HUES6 (cell line): ENCODE measurements at regions not wholly inside any gene's neighbourhood (a gene's known extent, or its start where the extent isn't known, plus 50 kb on each side); places are given as distances from the start of the nearest gene placed in this dataset.
"Not testable (repeated sequence)": the region's sequence is repeated elsewhere in the genome, so short reads cannot be mapped to it uniquely, and the experiment has no call there.

Source experiments
- H3K27ac ChIP-seq: 2 replicates; pipeline ENCODE4 v1.7.0; 2013; ENCODE audit warnings: low read depth, mild to moderate bottlenecking, low read length, inconsistent platforms
- H3K27me3 ChIP-seq: 2 replicates; pipeline ENCODE4 v1.6.1; 2013; ENCODE audit warnings: low read length; ENCODE audit not compliant: control insufficient read depth, insufficient read depth
- H3K36me3 ChIP-seq: 2 replicates; pipeline ENCODE4 v1.6.1; 2013; ENCODE audit warnings: low read length; ENCODE audit not compliant: control insufficient read depth, insufficient read depth
- H3K4me1 ChIP-seq: 2 replicates; pipeline ENCODE4 v1.6.1; 2013; ENCODE audit warnings: low read length; ENCODE audit not compliant: control insufficient read depth, insufficient read depth
- H3K4me3 ChIP-seq: 2 replicates; pipeline ENCODE4 v1.5.1; 2013; ENCODE audit warnings: low read depth, low read length
- H3K9ac ChIP-seq: one replicate; pipeline ENCODE4 v1.6.1; 2013; ENCODE audit warnings: mild to moderate bottlenecking, low read length
- H3K9me3 ChIP-seq: 2 replicates; pipeline ENCODE4 v1.6.1; 2013; ENCODE audit warnings: low read depth, low read length; ENCODE audit not compliant: control insufficient read depth, insufficient read depth

DNA sequence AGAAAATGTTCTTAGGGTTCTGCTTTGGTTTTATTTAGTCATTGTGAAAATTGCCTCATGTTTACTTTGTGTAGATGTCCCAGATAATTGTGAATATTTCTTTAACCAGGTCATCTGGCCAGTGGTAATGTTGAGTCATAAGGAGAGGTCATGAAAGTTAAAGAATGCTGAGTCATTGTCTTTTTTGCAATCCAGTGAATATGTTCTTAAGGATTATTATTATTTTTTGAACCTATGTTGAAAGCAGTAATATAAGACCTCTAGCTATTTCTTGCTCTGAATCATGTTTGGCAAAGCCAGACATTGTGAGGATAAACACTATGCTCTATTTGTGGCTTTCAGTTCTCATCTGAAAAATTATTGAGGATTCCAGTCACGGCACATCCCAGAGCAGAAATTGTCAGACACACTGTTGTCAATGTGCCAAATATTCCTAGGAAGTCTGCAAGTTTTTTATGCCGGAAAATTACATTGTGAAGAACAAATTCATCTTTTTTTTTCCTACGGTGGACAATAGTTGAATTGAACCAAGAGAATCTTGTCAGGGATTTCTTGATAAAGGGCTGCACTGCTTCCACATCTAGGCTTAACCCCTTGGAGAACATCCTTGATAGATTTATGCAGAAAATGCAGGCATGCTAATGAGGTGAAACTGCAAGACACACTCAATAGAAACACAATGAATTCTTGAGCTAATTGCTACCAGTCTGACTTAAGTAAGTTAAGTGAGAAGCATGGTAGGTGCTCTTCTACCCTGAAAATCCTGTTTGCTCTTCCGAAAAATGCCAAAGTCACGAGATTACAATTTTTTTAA lies 369.6 kb downstream of the ATP23 start:
- no peaks in the 10 kb centered on the region for H3K27me3 ChIP-seq
- H3K36me3 ChIP-seq, result no peaks in the 10 kb centered on the region
- no peaks in the 10 kb centered on the region for H3K4me1 ChIP-seq
- no peak overlapping the region for H3K9ac ChIP-seq
- no peak overlapping the region for H3K27ac ChIP-seq
- H3K4me3 ChIP-seq, result no peak overlapping the region
- no peaks in the 10 kb centered on the region; the same call in 1 of the 2 replicates for H3K9me3 ChIP-seq

DNA sequence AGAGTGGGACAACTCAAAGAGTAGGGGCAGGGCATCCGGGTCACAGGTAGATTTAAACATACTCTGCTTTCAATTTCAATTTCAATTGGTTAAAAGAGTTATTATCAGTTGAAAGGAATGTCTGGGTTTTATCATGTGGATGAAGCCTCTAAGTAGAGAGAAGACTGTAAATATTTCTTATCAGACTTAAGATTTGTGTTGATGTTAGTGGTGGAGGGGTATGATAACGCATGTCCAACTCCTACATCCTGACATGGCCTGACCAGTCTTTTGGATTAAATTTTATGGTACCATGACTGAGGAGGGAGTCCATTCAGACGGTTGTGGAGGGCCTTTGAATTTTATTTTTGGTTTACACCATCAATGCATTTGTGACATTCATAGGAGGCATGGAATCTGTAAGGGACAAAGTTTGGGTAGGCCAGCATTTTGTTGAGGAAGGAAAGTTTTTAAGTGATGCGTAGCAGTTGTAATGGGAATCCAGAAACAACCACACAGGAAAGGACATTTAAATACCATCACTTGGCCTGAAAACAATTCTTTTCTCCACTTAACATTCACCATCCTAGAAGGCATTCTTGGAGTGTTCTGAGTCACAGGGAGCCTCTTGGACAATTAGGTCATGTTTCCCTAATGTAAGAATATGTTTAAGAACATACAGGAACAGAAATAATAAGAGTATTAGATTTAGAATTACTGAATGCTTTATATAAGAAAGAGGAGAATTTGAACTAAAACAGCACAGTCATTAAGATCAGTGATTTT lies 371.9 kb downstream of the ATP23 start:
- Histone ChIP-seq H3K9me3 (no peaks in the 10 kb centered on the region; the same call in none of the 2 replicates), H3K4me3 (no peak overlapping the region), H3K4me1 (no peaks in the 10 kb centered on the region), H3K27me3 (no peaks in the 10 kb centered on the region), H3K36me3 (no peaks in the 10 kb centered on the region), H3K9ac (no peak overlapping the region), H3K27ac (no peak overlapping the region)

DNA sequence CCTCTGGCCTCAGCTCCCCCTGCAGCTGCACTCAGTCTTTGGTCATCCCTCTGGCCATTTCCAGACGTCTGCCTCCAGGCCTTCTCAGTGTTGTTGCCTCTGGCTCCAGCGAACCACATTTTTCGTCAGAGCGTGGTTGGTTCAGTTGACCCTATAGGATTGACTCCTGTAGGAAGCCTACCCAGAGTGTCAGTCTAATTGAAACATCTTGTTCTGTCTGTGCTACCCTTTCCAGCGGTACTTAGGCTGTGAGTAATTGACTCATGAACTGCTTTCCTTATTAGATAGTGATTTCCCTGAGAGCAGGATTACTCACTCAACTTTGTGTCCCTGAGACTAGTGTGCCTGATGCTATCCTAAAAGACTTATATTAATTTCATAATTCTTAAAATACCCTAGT lies 373.2 kb downstream of the ATP23 start:
- no peaks in the 10 kb centered on the region for H3K36me3 ChIP-seq
- peaks cover 7% of the 10 kb centered on the region for H3K9me3 ChIP-seq
- H3K27me3 ChIP-seq, result no peaks in the 10 kb centered on the region
- no peak overlapping the region for H3K9ac ChIP-seq
- H3K4me3 ChIP-seq, result no peak overlapping the region
- H3K4me1 ChIP-seq, result no peaks in the 10 kb centered on the region
- H3K27ac ChIP-seq, result no peak overlapping the region

DNA sequence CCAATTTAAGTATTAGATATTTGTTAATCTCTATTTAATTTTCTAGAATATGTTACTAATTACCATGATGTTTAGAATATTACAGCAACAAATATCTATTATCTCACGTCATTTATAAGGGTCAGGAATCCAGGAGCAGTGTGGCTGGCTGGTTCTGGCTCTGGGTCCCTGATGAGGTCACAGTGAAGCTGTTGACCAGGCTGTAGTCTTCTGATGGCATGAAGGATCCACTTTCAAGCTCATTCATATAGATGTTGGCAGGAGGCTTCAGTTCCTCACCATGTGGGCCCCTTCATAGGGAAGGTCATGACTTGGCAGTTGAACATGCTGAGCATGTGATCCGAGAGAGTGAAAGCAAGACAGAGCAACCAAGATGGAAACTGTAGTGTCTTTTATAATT lies 375.6 kb downstream of the ATP23 start:
- Histone ChIP-seq H3K9ac (no peak overlapping the region), H3K27me3 (no peaks in the 10 kb centered on the region), H3K4me1 (no peaks in the 10 kb centered on the region), H3K9me3 (peaks cover 9% of the 10 kb centered on the region), H3K36me3 (no peaks in the 10 kb centered on the region), H3K4me3 (no peak overlapping the region), H3K27ac (no peak overlapping the region)

DNA sequence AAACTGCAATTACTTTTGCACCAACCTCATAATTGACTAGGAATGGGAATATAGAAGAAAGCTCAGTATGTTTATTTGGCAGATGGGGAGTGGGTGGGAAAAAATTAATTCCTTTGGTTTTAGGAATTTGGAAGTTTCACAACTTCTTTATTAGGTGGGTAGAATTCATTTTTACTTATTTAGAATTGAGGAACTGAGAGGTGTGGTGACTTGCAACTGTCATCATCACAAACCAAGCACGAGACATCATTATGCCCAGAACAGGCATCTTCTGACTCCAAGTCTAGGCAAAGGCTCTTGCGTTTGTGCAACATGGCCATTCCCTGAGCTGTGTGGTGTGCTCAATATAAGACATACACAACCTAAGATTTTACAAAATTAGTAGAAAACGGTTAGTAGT lies 380.0 kb downstream of the ATP23 start:
- Histone ChIP-seq H3K27ac (no peak overlapping the region), H3K9ac (no peak overlapping the region), H3K4me1 (no peaks in the 10 kb centered on the region), H3K36me3 (no peaks in the 10 kb centered on the region), H3K9me3 (peaks cover 9% of the 10 kb centered on the region), H3K4me3 (no peak overlapping the region), H3K27me3 (no peaks in the 10 kb centered on the region)

DNA sequence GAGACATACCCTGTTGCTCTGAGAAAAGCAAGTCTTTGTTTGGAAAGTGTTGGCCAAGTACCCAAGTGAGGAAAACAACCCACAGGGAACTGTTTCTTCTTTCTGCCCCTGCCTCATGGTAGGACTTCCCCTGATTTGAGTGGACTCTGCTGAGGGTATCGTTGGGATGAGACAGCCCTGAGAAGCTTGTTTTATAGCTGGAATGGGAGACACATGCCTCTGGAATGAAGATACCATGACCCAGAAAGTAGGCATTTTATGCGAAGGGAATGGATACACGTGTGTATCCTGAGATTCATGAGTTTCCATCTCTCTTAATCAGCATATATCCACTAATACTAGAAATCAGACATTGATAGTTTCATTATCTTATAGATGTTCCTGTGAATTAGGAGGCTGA lies 382.3 kb downstream of the ATP23 start:
- H3K4me1 ChIP-seq, result no peaks in the 10 kb centered on the region
- H3K27me3 ChIP-seq, result no peaks in the 10 kb centered on the region
- peaks cover 6% of the 10 kb centered on the region for H3K9me3 ChIP-seq
- no peak overlapping the region for H3K4me3 ChIP-seq
- H3K36me3 ChIP-seq, result no peaks in the 10 kb centered on the region
- no peak overlapping the region for H3K9ac ChIP-seq
- no peak overlapping the region for H3K27ac ChIP-seq

DNA sequence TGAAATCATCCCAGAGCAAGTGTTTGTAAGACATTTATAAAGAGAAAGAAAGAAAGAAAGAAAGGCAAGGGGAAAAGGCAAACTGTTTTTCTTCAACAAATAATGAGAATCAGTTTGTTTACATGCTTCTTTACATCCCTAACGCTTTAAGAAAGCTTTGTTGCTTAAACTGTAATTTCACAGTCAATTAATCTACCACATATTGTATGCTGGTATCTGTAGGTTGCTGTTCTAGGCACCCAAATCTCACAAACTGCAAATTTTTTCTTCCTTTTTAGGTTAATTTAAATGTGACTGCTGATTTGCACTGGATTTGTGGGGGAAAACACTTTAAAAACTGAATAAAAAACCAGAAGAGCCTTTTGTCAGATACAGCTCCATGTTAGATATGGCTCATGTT lies 384.2 kb downstream of the ATP23 start:
- Histone ChIP-seq H3K27ac (no peak overlapping the region), H3K4me3 (no peak overlapping the region), H3K4me1 (no peaks in the 10 kb centered on the region)

DNA sequence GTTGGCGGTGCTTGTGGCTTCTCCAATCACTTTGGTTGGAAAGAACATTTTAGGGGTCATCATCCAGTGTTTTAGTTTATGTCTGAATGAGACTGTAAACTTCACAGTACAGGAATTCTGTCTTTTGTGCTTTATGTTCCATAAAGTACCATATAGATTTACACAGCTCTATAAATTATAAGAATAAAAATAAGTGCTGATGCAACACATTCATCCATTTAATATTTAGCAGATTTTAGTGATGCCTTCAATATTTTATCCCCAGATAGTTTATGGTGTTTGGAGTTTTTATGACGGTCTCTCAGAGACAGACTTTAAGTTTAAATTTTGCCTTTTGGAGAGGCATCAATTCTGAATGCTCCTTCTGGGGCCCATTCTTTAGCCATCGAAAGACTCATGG lies 385.2 kb downstream of the ATP23 start:
- Histone ChIP-seq H3K9ac (no peak overlapping the region), H3K27me3 (no peaks in the 10 kb centered on the region), H3K9me3 (no peaks in the 10 kb centered on the region), H3K27ac (no peak overlapping the region), H3K4me3 (no peak overlapping the region), H3K36me3 (no peaks in the 10 kb centered on the region), H3K4me1 (no peaks in the 10 kb centered on the region)

More for the DNA sequence above, 384.2 kb downstream of the ATP23 start:
- Histone ChIP-seq H3K36me3 (no peaks in the 10 kb centered on the region), H3K9me3 (no peaks in the 10 kb centered on the region), H3K27me3 (no peaks in the 10 kb centered on the region), H3K9ac (no peak overlapping the region)

DNA sequence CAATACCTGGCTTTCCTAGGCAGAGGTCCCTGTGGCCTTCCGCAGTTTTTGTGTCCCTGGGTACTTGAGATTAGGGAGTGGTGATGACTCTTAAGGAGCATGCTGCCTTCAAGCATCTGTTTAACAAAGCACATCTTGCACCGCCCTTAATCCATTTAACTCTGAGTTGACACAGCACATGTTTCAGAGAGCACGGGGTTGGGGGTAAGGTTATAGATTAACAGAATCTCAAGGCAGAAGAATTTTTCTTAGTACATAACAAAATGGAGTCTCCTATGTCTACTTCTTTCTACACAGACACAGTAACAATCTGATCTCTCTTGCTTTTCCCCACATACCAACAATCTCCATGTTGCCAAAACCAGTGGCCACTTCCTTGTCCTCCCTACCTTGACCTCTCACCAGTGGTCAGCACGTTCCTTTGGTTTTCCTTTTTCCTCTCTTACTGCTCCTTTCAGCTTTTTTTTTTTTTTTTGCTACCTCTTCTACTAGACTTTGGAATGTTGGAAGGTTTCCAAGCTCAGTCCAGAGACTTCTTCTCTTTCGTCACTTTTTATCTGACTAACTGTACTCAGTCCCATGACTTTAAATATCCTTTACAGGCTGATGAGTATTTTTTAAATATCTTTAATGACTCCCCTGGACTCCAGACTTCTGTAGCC lies 395.3 kb downstream of the ATP23 start:
- not testable (repeated sequence) for H3K27ac ChIP-seq, H3K27me3 ChIP-seq, H3K36me3 ChIP-seq, H3K9me3 ChIP-seq, H3K4me1 ChIP-seq, H3K9ac ChIP-seq, H3K4me3 ChIP-seq

DNA sequence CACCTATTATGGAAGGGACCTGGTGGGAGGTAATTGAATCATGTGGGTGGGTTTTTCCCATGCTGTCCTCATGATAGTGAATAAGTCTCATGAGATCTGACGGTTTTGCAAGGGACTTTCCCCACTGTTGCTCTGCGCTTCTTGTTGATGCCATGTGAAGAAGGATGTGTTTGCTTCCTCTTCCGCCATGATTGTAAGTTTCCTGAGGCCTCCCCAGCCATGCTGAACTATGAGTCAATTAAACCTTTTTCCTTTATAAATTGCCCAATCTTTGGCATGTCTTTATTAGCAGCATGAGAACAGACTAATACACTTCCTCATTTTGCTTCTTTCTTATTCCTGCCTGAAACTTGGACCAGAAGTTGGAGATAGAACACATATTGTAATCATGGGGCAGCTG lies 396.2 kb downstream of the ATP23 start:
- H3K9me3 ChIP-seq, H3K36me3 ChIP-seq, H3K4me1 ChIP-seq, H3K4me3 ChIP-seq, H3K9ac ChIP-seq, H3K27me3 ChIP-seq, H3K27ac ChIP-seq: not testable (repeated sequence)

DNA sequence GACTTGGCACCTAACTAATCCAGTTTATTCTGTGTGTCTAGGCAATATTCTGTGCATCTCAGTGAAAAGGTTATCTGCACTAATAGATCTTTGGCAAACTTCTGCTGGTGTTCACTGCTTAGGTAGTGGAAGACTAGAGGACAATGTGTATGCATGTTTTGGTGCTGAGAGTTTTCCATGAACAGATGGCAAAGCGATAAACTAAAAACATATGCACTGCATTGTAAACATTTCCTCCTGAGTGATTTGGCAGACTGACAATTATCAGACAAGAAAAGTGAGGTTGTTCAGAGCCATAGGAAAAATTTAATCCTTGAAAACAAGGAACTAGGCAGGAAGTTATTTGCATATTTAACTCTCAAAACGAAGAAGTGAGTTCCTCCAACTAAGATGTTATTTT lies 400.4 kb downstream of the ATP23 start:
- Histone ChIP-seq H3K9me3 (no peaks in the 10 kb centered on the region), H3K9ac (no peak overlapping the region), H3K27me3 (no peaks in the 10 kb centered on the region), H3K4me3 (no peak overlapping the region), H3K36me3 (no peaks in the 10 kb centered on the region), H3K27ac (no peak overlapping the region), H3K4me1 (no peaks in the 10 kb centered on the region)
